GM12872 (cell line): ENCODE measurements at regions not wholly inside any gene's neighbourhood (a gene's known extent, or its start where the extent isn't known, plus 50 kb on each side); places are given as distances from the start of the nearest gene placed in this dataset.
A peak's percentile ranks its signal among the peaks of the same experiment; 100 is the strongest.

Experiments
- TF ChIP-seq, protein P1 (sequence below): IDR thresholded peaks from 3 replicates; pipeline ENCODE4 v1.5.1; 2011; ENCODE audit warnings: low read depth, mild to moderate bottlenecking, low read length, moderate library complexity; ENCODE audit not compliant: insufficient read depth

GRCh38 chr7:131222171-131222570, 105.5 kb upstream of the MKLN1 start:
- TF ChIP-seq, protein P1, sequence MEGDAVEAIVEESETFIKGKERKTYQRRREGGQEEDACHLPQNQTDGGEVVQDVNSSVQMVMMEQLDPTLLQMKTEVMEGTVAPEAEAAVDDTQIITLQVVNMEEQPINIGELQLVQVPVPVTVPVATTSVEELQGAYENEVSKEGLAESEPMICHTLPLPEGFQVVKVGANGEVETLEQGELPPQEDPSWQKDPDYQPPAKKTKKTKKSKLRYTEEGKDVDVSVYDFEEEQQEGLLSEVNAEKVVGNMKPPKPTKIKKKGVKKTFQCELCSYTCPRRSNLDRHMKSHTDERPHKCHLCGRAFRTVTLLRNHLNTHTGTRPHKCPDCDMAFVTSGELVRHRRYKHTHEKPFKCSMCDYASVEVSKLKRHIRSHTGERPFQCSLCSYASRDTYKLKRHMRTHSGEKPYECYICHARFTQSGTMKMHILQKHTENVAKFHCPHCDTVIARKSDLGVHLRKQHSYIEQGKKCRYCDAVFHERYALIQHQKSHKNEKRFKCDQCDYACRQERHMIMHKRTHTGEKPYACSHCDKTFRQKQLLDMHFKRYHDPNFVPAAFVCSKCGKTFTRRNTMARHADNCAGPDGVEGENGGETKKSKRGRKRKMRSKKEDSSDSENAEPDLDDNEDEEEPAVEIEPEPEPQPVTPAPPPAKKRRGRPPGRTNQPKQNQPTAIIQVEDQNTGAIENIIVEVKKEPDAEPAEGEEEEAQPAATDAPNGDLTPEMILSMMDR, result peak; percentile 40; the same call in 1 of the 3 replicates

DNA sequence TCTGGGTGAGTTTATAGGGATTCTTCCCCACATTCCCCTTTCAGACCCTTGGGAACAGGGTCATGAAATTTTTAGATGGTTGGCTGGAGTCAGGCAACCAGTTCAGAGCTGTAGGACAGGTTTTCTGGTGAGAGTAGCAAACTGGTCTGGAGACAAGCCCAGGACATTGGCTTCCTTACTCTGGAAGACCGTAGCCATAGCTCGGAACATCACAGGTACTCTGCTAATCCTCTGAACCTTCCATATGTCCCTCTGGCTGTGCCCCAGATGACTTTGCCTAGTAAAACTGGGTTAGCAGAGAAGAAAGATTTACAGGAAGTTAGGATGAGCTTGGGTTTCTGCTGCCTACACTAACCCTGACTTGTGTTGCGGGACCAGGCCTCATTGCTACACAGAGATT, 104.5 kb upstream of the MKLN1 start:
- TF ChIP-seq, protein P1, result no peak

DNA sequence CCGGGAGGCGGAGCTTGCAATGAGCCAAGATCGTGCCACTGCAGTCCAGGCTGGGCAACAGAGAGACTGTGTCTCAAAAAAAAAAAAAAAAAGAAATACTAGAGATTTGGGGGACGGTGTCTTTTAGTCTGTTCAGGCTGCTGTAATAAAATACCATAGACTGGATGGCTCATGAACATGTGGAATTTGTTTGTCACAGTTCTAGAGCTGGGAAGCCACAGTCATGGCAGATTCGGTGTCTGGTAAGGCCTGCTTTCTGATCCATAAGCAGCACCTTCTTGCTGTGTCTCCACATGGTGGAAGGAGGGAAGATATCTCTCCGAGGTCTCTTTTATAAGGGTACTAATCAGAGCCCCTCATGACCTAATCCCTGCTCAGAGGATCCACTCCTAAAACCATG, 102.7 kb upstream of the MKLN1 start:
- TF ChIP-seq, protein P1, result no peak

GRCh38 chr7:131225619-131226513, 101.8 kb upstream of the MKLN1 start:
- TF ChIP-seq, protein P1, result no peak

DNA sequence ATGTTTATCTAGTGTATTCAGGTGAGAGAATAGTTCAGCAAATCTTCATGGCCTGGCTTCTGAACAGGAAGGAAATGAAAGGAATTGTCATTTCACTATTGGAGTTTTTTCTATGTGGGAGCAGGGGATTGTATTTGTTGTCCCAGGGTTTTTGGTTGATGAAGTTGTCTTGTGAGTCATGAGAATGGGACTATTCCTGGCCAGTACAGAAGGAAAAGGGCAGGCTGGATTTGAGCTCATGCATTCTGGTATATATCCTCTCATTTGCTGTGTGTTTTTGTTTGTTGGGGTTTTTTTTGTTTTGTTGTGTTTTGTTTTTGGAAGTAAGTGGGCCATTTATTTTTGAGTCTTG, 101.2 kb upstream of the MKLN1 start:
- TF ChIP-seq, protein P1, result no peak

DNA sequence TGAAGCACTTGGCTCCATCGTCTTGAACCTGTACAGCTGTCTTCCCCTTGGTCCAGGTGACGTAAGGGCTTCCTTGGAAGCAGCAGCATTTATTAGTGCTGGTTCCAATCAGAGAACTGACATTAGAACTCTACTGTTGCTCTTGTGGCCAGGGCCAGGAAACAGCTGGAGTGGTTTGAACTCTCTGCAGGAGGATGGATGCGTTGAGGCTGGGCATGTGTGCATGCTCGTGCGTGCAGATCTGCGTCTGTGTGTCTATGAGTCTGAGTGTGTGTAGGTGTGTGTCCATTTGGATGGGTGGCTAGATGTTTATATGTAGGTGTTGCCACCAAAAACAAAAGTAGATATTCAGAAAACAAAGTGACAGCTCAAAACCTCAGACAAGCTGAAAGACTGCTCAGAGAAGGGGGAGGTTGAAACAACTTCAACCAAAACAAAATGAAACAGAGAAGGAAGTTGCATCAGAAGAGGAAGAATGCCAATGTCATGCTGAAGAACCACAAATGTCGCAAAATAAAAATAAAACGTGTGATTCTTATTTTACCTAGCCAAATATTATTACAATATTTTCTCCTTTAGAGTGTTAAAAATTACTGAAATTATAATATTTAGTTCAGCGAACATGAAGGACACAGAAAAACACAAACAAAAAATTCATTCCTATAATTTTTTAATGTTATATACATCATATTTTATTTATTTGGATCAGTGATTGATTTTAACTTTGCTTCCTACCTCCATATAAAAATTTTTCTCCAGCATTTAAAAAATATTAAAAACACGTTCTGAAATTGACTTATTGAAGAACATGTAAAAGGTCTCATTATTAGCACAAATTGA, 96.1 kb upstream of the MKLN1 start:
- TF ChIP-seq, protein P1, result no peak

DNA sequence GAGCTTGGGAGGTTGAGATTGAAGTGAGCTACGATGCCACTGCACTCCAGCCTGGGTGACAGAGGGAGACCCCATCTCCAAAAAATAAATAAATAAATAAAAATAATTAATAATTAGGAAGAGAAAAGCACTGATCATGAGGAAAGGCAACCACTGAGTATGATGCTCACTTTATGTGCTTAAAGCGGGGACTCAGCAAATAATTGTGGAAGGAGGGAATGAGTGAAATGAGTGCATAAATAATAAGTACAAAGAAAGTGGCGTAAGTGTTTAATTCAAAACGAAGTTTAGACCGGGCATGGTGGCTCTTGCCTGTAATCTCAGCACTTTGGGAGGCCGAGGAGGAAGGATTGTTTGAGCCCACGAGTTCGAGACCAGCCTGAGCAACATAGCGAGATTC, 94.9 kb upstream of the MKLN1 start:
- TF ChIP-seq, protein P1, result no peak
